ENCODE measurements at regions not wholly inside any gene's neighbourhood (a gene's known extent, or its start where the extent isn't known, plus 50 kb on each side); places are given as distances from the start of the nearest gene placed in this dataset.

DNA sequence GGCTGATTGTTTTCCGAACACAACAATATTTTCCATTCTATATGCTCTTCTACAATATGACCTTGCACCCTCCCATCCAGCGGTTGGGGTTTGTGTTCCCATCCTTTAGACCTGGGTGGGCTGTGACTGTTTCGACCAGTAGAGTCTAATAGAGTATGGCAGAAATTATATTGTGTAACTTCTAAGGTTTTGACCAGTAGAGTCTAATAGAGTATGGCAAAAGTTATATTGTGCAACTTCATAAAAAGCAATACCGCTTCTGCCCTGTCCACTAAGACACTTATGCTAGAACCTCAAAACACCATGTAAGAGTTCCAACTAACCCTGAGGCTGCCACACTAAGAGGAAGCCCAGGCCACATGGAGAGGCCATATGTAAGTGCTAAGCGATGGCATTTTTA is 719.7 kb upstream of the TBX3 start:
- Histone ChIP-seq H3K79me2 (ENCODE audit: insufficient read depth, low read length) (no peaks in the 10 kb centered on the region), H3K9ac (ENCODE audit: low read length) (no peak overlapping the region), H2AFZ (ENCODE audit: low read length) (no peak overlapping the region), H3K36me3 (ENCODE audit: insufficient read depth, low read length) (no peaks in the 10 kb centered on the region), H3K4me2 (ENCODE audit: low read length) (no peak overlapping the region), H3K9me3 (ENCODE audit: low read length) (no peaks in the 10 kb centered on the region), H3K4me3 (ENCODE audit: low read depth, low read length, poor library complexity, severe bottlenecking) (no peak overlapping the region), H3F3A (ENCODE audit: insufficient read depth, low read length) (no peaks in the 10 kb centered on the region), H3K9me2 (ENCODE audit: low read depth, low read length) (no peaks in the 10 kb centered on the region), H3K4me1 (ENCODE audit: insufficient read depth, low read length, severe bottlenecking) (no peaks in the 10 kb centered on the region), H4K20me1 (ENCODE audit: insufficient read depth, low read length) (no peaks in the 10 kb centered on the region), H3K27me3 (ENCODE audit: insufficient read depth, low read length) (no peaks in the 10 kb centered on the region), H3K27ac (ENCODE audit: low read depth, low read length, poor library complexity, severe bottlenecking) (no peak overlapping the region)
- no peak for TF ChIP-seq EZH2 (IDR thresholded peaks at IDR 0.05; ENCODE audit: borderline replicate concordance, low read length)
- TF ChIP-seq, protein P1, sequence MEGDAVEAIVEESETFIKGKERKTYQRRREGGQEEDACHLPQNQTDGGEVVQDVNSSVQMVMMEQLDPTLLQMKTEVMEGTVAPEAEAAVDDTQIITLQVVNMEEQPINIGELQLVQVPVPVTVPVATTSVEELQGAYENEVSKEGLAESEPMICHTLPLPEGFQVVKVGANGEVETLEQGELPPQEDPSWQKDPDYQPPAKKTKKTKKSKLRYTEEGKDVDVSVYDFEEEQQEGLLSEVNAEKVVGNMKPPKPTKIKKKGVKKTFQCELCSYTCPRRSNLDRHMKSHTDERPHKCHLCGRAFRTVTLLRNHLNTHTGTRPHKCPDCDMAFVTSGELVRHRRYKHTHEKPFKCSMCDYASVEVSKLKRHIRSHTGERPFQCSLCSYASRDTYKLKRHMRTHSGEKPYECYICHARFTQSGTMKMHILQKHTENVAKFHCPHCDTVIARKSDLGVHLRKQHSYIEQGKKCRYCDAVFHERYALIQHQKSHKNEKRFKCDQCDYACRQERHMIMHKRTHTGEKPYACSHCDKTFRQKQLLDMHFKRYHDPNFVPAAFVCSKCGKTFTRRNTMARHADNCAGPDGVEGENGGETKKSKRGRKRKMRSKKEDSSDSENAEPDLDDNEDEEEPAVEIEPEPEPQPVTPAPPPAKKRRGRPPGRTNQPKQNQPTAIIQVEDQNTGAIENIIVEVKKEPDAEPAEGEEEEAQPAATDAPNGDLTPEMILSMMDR (IDR thresholded peaks at IDR 0.05; ENCODE audit: low read length) = no peak

DNA sequence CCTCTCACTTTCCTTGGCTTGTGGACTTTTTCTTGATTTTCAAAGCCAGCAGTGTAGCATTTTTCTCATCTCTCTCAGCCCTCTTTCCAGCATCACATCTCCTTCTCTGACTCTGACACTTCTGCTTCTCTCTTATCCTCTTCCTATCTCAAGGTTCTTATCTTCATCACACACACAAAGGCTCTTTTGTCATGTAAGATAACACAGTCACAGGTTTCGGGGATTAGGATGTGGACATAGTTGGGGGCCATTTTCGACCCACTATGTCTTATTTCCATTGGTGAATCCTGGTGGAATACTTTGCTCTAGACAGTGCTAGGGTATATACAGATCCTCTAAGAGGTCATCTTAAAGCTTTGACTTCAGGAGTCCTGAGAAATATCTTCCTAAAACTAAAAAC is 719.3 kb upstream of the TBX3 start:
- no peaks in the 10 kb centered on the region for H3K9me3 ChIP-seq (ENCODE audit: low read length)
- no peaks in the 10 kb centered on the region for H4K20me1 ChIP-seq (ENCODE audit: insufficient read depth, low read length)
- no peaks in the 10 kb centered on the region for H3K79me2 ChIP-seq (ENCODE audit: insufficient read depth, low read length)
- no peak overlapping the region for H3K27ac ChIP-seq (ENCODE audit: low read depth, low read length, poor library complexity, severe bottlenecking)
- H3K4me3 ChIP-seq (ENCODE audit: low read depth, low read length, poor library complexity, severe bottlenecking) = no peak overlapping the region
- no peaks in the 10 kb centered on the region for H3K4me1 ChIP-seq (ENCODE audit: insufficient read depth, low read length, severe bottlenecking)
- no peaks in the 10 kb centered on the region for H3K27me3 ChIP-seq (ENCODE audit: insufficient read depth, low read length)
- no peaks in the 10 kb centered on the region for H3K36me3 ChIP-seq (ENCODE audit: insufficient read depth, low read length)
- H2AFZ ChIP-seq (ENCODE audit: low read length) = no peak overlapping the region
- TF ChIP-seq, protein P1 (IDR thresholded peaks at IDR 0.05; ENCODE audit: low read length) = no peak
- TF ChIP-seq EZH2 (IDR thresholded peaks at IDR 0.05; ENCODE audit: borderline replicate concordance, low read length) = no peak
- H3F3A ChIP-seq (ENCODE audit: insufficient read depth, low read length) = no peaks in the 10 kb centered on the region
- no peaks in the 10 kb centered on the region for H3K9me2 ChIP-seq (ENCODE audit: low read depth, low read length)
- no peak overlapping the region for H3K4me2 ChIP-seq (ENCODE audit: low read length)
- no peak overlapping the region for H3K9ac ChIP-seq (ENCODE audit: low read length)

DNA sequence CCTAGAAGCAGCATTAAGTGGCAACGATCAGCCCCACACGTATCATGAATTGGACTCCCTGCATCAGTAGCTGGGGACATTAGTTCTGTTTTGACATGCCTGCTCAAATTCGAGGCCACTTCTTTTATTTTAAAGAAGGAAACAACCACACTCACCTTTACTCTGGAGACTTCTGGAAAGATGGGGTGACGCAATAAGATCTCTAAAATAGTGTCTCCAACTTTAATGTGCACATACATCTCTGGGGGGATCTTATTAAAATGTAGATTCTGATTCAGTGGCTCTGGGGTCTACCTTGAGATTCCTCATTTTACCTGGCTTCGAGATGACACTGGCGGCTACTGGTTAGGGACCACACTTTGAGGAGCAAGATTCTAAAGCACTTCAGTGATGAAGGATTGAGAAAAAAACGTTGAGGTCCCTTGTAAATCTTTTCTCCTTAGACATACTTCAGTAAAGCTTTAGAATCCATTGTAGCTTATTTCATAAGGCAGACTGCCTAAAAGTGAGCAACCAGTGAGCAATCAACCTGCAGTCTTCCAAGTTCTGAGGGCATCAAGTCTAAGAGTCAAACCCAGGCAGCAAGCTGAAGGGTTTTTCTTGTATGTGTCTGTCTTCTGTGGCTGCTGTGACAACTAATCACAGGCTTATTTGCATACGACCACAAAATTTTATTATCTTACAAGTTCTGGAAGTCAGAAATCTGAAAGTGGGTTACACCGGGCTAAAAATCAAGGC is 718.6 kb upstream of the TBX3 start:
- Histone ChIP-seq H3K36me3 (ENCODE audit: insufficient read depth, low read length) (no peaks in the 10 kb centered on the region), H3K27ac (ENCODE audit: low read depth, low read length, poor library complexity, severe bottlenecking) (no peak overlapping the region), H4K20me1 (ENCODE audit: insufficient read depth, low read length) (no peaks in the 10 kb centered on the region), H3K27me3 (ENCODE audit: insufficient read depth, low read length) (no peaks in the 10 kb centered on the region), H3K9me3 (ENCODE audit: low read length) (no peaks in the 10 kb centered on the region), H3K9ac (ENCODE audit: low read length) (no peak overlapping the region), H3K4me2 (ENCODE audit: low read length) (no peak overlapping the region), H3F3A (ENCODE audit: insufficient read depth, low read length) (no peaks in the 10 kb centered on the region), H3K4me1 (ENCODE audit: insufficient read depth, low read length, severe bottlenecking) (no peaks in the 10 kb centered on the region), H2AFZ (ENCODE audit: low read length) (no peak overlapping the region), H3K79me2 (ENCODE audit: insufficient read depth, low read length) (no peaks in the 10 kb centered on the region), H3K9me2 (ENCODE audit: low read depth, low read length) (no peaks in the 10 kb centered on the region), H3K4me3 (ENCODE audit: low read depth, low read length, poor library complexity, severe bottlenecking) (no peak overlapping the region)
- no peak for TF ChIP-seq EZH2 (IDR thresholded peaks at IDR 0.05; ENCODE audit: borderline replicate concordance, low read length)
- TF ChIP-seq, protein P1 (IDR thresholded peaks at IDR 0.05; ENCODE audit: low read length) = no peak

All from OCI-LY1 (cell line).